ENCODE measurements at regions not wholly inside any gene's neighbourhood (a gene's known extent, or its start where the extent isn't known, plus 50 kb on each side); places are given as distances from the start of the nearest gene placed in this dataset.

GRCh38 chr6:66289889-66290288, 582.9 kb upstream of the EYS start (continued):
- TF ChIP-seq CHD7 (IDR thresholded peaks at IDR 0.05; ENCODE audit: insufficient replicate concordance, low read length) (no peak), SP1 (IDR thresholded peaks at IDR 0.05; ENCODE audit: low read depth, low read length) (peak; percentile 25; the same call in 1 of the 2 replicates), USF2 (IDR thresholded peaks at IDR 0.05; ENCODE audit: low read length) (no peak), TAF1 (IDR thresholded peaks at IDR 0.05; ENCODE audit: low read depth, low read length) (no peak), NANOG (IDR thresholded peaks at IDR 0.05; ENCODE audit: insufficient read depth, low read depth, low read length, poor library complexity, severe bottlenecking) (peak; percentile 70)

Measured in H1 (cell line).